ENCODE measurements at regions not wholly inside any gene's neighbourhood (a gene's known extent, or its start where the extent isn't known, plus 50 kb on each side); places are given as distances from the start of the nearest gene placed in this dataset.

DNA sequence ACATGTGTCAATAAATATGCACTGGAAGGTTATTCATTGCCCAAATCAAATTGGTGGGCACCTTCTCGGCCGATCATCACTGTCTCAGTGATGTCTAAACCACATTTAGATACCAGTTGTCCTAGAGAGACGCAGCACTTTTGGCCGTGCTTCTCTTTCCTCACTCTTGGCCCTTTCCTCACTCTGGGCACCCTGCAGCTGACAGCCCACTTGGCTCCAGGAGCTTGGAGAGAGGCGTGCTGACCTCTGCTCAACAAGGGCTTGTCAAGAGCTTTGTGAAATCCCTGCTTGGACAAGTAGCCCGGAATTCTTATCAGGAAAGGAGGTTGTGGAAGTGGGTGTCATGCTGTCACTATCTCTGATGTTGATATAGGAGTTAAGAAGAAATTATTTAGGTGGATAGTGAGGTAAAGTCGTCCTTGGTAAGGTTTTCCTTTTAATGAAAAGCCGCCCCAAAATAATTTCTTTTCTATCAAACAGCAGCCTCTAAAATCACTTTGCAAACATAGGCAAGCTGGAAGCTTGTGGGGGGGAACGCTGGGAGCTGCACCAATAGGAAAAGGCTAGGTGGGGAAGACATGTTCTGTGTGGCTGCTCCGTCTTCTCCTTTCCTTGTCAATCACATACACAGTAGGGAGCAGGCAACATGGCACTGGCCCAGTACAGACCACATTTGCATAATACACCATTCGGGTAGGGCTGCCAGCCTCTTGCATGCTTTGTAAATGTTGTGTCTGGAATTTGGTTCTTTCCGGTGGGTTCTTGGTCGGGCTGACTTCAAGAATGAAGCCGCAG lies 126.8 kb upstream of the UBE3A start:
- no peaks in the 10 kb centered on the region for H3K36me3 ChIP-seq (ENCODE audit: control insufficient read depth, insufficient read depth, low read length)
- no peak overlapping the region for H3K27ac ChIP-seq (ENCODE audit: low read length)
- no peak for DNase-seq (ENCODE audit: low read depth, low spot score)
- no peaks in the 10 kb centered on the region for H3K9me3 ChIP-seq (ENCODE audit: control insufficient read depth, insufficient read depth, low read length)
- no peaks in the 10 kb centered on the region for H3K4me1 ChIP-seq (ENCODE audit: control insufficient read depth, insufficient read depth, low read length)
- no CpG with 5 or more reads among the region's 14 CpGs for WGBS (ENCODE audit: insufficient coverage, insufficient read length)
- no peaks in the 10 kb centered on the region for H3K27me3 ChIP-seq (ENCODE audit: control insufficient read depth, insufficient read depth, low read length)
- no peak overlapping the region for H3K4me3 ChIP-seq (ENCODE audit: low read length)

DNA sequence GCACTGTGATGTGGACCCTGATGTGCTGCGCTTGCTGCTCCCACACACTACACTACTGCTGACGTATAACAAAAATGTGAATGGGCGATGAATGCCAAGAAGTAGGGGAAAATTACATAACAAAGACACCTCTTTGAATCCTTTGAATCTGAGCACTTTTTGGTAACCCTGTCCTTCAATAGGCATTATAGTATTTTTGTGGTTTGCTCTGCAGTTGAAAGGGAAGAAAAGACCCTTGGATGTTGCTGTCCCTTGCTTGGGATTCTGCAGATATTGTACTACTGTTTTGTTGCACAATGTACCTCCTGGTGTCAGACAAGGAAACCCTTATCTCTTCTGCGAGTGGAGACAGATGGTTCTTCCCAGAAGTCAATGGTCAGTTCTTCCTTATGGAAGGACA lies 124.8 kb upstream of the UBE3A start:
- WGBS (ENCODE audit: insufficient coverage, insufficient read length), result no CpG with 5 or more reads among the region's 4 CpGs
- Histone ChIP-seq H3K27ac (ENCODE audit: low read length) (no peak overlapping the region), H3K9me3 (ENCODE audit: control insufficient read depth, insufficient read depth, low read length) (no peaks in the 10 kb centered on the region), H3K4me3 (ENCODE audit: low read length) (no peak overlapping the region), H3K4me1 (ENCODE audit: control insufficient read depth, insufficient read depth, low read length) (no peaks in the 10 kb centered on the region), H3K27me3 (ENCODE audit: control insufficient read depth, insufficient read depth, low read length) (no peaks in the 10 kb centered on the region), H3K36me3 (ENCODE audit: control insufficient read depth, insufficient read depth, low read length) (no peaks in the 10 kb centered on the region)
- no peak for DNase-seq (ENCODE audit: low read depth, low spot score)

DNA sequence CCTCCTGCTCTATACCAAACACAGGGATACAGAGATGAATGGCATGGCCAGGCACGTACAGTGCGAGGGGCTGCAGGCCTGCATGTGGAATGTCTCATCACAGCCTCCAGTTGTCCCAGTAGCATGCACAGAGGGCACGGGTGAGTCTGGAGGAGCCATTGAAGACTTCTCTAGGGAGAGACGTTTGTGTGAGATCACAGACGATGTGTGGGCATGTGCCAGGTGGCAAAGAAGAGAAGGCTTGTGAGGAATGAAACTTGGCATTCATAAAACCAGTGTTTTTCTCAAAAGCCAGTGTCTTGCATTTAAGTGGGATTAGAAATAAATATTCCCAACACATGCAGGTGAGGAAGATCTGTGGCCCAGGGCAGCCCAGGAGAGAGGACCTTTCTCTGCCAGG lies 119.1 kb upstream of the UBE3A start:
- DNase-seq (ENCODE audit: low read depth, low spot score), result no peak
- Histone ChIP-seq H3K4me1 (ENCODE audit: control insufficient read depth, insufficient read depth, low read length) (peaks cover 9% of the 10 kb centered on the region), H3K9me3 (ENCODE audit: control insufficient read depth, insufficient read depth, low read length) (no peaks in the 10 kb centered on the region), H3K27me3 (ENCODE audit: control insufficient read depth, insufficient read depth, low read length) (no peaks in the 10 kb centered on the region), H3K36me3 (ENCODE audit: control insufficient read depth, insufficient read depth, low read length) (no peaks in the 10 kb centered on the region), H3K27ac (ENCODE audit: low read length) (no peak overlapping the region), H3K4me3 (ENCODE audit: low read length) (no peak overlapping the region)
- WGBS (ENCODE audit: insufficient coverage, insufficient read length), result no CpG with 5 or more reads among the region's 5 CpGs

DNA sequence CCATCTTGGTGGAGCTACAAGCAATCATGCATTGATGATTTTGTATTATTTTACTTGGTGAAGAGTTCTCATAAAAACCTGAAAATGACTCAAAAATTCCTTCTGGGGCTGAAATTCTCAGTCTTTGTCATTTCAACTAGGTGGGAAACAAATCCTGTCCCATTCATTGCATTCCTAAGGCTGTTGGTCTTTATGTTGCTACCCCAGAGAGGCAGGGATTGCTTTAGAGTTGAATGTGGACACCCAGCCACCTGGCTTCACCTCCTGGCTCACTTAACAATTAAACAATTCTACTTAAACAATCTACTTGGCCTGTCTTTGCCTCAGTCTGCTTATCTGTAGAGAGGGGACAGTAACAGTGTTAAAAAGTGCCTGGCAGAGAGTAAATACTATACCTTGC lies 117.3 kb upstream of the UBE3A start:
- H3K4me3 ChIP-seq (ENCODE audit: low read length), result no peak overlapping the region
- peaks cover 9% of the 10 kb centered on the region for H3K4me1 ChIP-seq (ENCODE audit: control insufficient read depth, insufficient read depth, low read length)
- H3K27ac ChIP-seq (ENCODE audit: low read length), result no peak overlapping the region
- H3K27me3 ChIP-seq (ENCODE audit: control insufficient read depth, insufficient read depth, low read length), result no peaks in the 10 kb centered on the region
- no peaks in the 10 kb centered on the region for H3K36me3 ChIP-seq (ENCODE audit: control insufficient read depth, insufficient read depth, low read length)
- H3K9me3 ChIP-seq (ENCODE audit: control insufficient read depth, insufficient read depth, low read length), result no peaks in the 10 kb centered on the region
- no peak for DNase-seq (ENCODE audit: low read depth, low spot score)

DNA sequence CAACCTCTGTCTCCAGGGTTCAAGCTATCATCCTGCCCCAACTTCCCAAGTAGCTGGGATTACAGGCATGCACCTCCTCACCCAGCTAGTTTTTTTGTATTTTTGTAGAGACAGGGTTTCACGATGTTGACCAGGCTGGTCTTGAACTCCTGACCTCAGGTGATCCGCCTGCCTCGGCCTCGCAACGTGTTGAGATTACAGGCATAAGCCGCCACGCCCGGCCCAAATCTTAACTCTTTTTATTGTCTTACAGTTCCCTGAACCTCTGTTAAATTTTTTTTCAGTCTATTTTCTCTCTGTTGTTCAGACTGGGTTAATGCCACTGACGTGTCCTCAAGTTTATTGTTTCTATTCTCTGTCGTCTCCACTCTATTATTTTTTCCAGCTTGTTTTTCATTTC lies 115.8 kb upstream of the UBE3A start:
- H3K27ac ChIP-seq (ENCODE audit: low read length), result no peak overlapping the region

DNA sequence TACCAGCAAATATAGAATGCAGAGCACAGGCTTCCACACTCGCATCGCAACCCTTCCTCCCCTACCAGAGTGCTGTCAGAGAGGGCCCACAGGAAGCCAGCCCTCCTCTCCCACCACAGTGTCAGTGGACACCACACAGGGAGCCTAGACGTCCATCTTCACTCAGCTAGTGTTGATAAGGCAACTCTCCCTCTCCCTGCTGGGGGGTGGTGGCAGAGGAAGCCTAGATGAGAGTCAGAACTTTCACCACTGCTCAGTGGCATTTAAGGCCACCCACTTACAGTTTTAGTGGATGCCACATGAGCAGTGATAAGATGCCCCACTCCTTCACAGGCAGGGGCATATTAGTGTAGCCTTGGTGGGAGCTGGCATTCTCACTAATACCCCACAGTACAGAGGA lies 109.8 kb upstream of the UBE3A start:
- Histone ChIP-seq H3K4me3 (ENCODE audit: low read length) (no peak overlapping the region), H3K9me3 (ENCODE audit: control insufficient read depth, insufficient read depth, low read length) (no peaks in the 10 kb centered on the region), H3K27ac (ENCODE audit: low read length) (no peak overlapping the region), H3K27me3 (ENCODE audit: control insufficient read depth, insufficient read depth, low read length) (no peaks in the 10 kb centered on the region), H3K4me1 (ENCODE audit: control insufficient read depth, insufficient read depth, low read length) (no peaks in the 10 kb centered on the region), H3K36me3 (ENCODE audit: control insufficient read depth, insufficient read depth, low read length) (no peaks in the 10 kb centered on the region)
- no peak for DNase-seq (ENCODE audit: low read depth, low spot score)
- no CpG with 5 or more reads among the region's 3 CpGs for WGBS (ENCODE audit: insufficient coverage, insufficient read length)

More for the DNA sequence above, 115.8 kb upstream of the UBE3A start:
- Histone ChIP-seq H3K27me3 (ENCODE audit: control insufficient read depth, insufficient read depth, low read length) (no peaks in the 10 kb centered on the region), H3K4me1 (ENCODE audit: control insufficient read depth, insufficient read depth, low read length) (peaks cover 9% of the 10 kb centered on the region), H3K9me3 (ENCODE audit: control insufficient read depth, insufficient read depth, low read length) (no peaks in the 10 kb centered on the region), H3K36me3 (ENCODE audit: control insufficient read depth, insufficient read depth, low read length) (no peaks in the 10 kb centered on the region), H3K4me3 (ENCODE audit: low read length) (no peak overlapping the region)
- DNase-seq (ENCODE audit: low read depth, low spot score), result no peak
- WGBS (ENCODE audit: insufficient coverage, insufficient read length), result no CpG with 5 or more reads among the region's 10 CpGs

DNA sequence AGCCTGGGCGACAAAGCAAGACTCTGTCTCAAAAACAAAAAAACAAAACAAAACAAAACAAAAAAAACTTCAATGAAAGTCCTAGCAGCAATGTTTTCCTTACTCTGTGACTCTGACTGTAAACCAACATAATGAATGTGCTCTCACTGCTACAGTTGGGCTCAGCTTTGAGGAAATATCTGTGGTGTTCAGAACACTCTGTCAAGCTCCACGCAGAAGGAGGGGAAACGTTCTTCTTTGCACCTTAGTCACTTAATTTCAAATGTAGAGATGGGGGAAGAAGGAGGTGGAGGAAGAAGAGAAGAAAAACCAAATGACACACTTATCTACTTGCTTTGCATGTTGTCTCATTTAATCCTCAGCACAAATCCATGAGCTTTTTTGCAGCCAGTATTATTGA lies 107.1 kb upstream of the UBE3A start:
- no peaks in the 10 kb centered on the region for H3K27me3 ChIP-seq (ENCODE audit: control insufficient read depth, insufficient read depth, low read length)
- H3K36me3 ChIP-seq (ENCODE audit: control insufficient read depth, insufficient read depth, low read length), result no peaks in the 10 kb centered on the region
- H3K4me3 ChIP-seq (ENCODE audit: low read length), result no peak overlapping the region
- H3K9me3 ChIP-seq (ENCODE audit: control insufficient read depth, insufficient read depth, low read length), result no peaks in the 10 kb centered on the region
- H3K4me1 ChIP-seq (ENCODE audit: control insufficient read depth, insufficient read depth, low read length), result 0 out of 2 replicates have a peak, but pooled peaks cover 1% of the 10 kb centered on the region
- no CpG with 5 or more reads among the region's 3 CpGs for WGBS (ENCODE audit: insufficient coverage, insufficient read length)
- H3K27ac ChIP-seq (ENCODE audit: low read length), result no peak overlapping the region
- no peak for DNase-seq (ENCODE audit: low read depth, low spot score)

DNA sequence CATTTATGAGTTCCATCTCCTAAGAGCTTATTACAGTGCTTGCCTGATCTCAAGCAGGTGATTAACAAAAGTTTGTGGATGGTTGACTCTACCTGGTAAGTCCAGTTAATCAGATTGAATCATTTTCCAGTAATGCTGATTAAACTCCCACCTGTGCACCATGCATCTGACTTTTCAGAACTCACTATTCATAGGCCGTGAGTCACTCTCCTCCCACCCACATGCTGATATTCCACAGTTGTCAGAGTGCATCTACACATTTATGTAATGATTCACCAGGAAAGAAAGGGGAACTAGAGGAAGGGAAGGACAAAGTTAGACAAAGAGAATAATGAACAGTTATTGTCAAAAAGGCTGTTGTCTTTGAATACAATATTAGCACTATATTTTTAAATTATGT lies 106.2 kb upstream of the UBE3A start:
- DNase-seq (ENCODE audit: low read depth, low spot score), result no peak
- Histone ChIP-seq H3K9me3 (ENCODE audit: control insufficient read depth, insufficient read depth, low read length) (no peaks in the 10 kb centered on the region), H3K4me1 (ENCODE audit: control insufficient read depth, insufficient read depth, low read length) (0 out of 2 replicates have a peak, but pooled peaks cover 1% of the 10 kb centered on the region), H3K27me3 (ENCODE audit: control insufficient read depth, insufficient read depth, low read length) (no peaks in the 10 kb centered on the region), H3K4me3 (ENCODE audit: low read length) (no peak overlapping the region), H3K27ac (ENCODE audit: low read length) (no peak overlapping the region), H3K36me3 (ENCODE audit: control insufficient read depth, insufficient read depth, low read length) (no peaks in the 10 kb centered on the region)
- no CpG with 5 or more reads among the region's 1 CpG for WGBS (ENCODE audit: insufficient coverage, insufficient read length)

DNA sequence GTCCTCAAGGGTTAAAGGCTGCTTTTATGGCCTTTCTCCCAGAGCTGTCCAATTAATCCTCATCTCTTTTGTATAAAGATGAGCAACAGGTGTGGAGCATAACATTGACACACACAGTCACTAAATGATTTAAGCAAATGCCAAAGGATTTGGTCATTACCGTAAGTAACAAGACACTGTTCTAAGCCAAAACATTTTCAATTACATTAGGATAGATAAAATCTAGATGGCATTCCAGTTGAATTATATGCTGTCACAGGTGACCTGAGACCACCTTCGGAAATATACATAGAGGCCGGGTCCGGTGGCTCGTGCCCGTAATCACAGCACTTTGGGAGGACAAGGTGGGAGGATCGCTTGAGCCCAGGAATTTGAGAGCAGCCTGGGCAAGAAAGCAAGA lies 105.3 kb upstream of the UBE3A start:
- no peak overlapping the region for H3K4me3 ChIP-seq (ENCODE audit: low read length)
- no CpG with 5 or more reads among the region's 7 CpGs for WGBS (ENCODE audit: insufficient coverage, insufficient read length)
- no peak for DNase-seq (ENCODE audit: low read depth, low spot score)
- H3K4me1 ChIP-seq (ENCODE audit: control insufficient read depth, insufficient read depth, low read length), result 0 out of 2 replicates have a peak, but pooled peaks cover 1% of the 10 kb centered on the region
- H3K27ac ChIP-seq (ENCODE audit: low read length), result no peak overlapping the region
- H3K36me3 ChIP-seq (ENCODE audit: control insufficient read depth, insufficient read depth, low read length), result no peaks in the 10 kb centered on the region
- H3K27me3 ChIP-seq (ENCODE audit: control insufficient read depth, insufficient read depth, low read length), result no peaks in the 10 kb centered on the region
- no peaks in the 10 kb centered on the region for H3K9me3 ChIP-seq (ENCODE audit: control insufficient read depth, insufficient read depth, low read length)

DNA sequence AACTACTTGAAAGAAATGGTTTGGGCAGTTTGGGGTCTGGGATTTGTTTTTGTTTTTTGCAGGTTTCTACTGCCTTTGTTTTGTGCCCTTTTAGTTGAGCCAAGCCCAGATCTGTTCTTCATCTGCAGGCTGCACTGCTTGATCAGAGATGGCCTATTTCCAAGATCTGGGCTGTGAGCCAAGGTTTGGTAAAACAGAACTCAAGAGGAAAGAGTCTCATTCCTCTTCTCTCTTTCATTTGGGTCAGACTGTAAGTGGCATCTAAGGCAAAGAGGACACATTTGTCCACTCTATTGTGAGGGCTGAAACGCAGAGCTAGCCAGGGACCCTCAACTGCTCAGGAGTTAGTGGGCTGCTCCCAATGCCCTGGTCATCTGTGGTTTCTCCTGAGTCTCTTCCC lies 104.4 kb upstream of the UBE3A start:
- whole genome bisulfite sequencing (ENCODE audit: insufficient coverage, insufficient read length), result no CpG with 5 or more reads among the region's 1 CpG

DNA sequence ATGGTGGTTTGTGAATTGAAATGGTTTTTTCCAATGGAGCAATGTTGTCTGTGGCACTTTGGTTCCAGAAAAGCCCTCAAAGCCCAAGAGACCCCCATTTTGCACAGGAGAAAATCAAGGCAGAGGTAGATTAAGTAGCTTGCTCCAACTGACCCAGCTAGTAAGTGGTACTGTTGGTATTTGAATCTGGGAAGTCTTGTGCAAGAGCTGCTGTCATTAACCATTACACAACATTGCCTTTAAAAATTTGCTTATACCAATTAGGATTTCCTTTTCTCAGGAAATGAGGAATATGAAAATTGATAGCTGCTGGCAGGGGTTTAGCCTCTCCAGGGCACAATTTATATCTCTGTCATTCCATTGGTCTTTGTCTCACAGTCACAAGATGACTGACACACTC lies 102.4 kb upstream of the UBE3A start:
- Histone ChIP-seq H3K27me3 (ENCODE audit: control insufficient read depth, insufficient read depth, low read length) (no peaks in the 10 kb centered on the region), H3K27ac (ENCODE audit: low read length) (no peak overlapping the region), H3K4me3 (ENCODE audit: low read length) (no peak overlapping the region), H3K4me1 (ENCODE audit: control insufficient read depth, insufficient read depth, low read length) (peaks cover 3% of the 10 kb centered on the region; the same call in 1 of the 2 replicates), H3K36me3 (ENCODE audit: control insufficient read depth, insufficient read depth, low read length) (no peaks in the 10 kb centered on the region), H3K9me3 (ENCODE audit: control insufficient read depth, insufficient read depth, low read length) (no peaks in the 10 kb centered on the region)
- DNase-seq (ENCODE audit: low read depth, low spot score), result no peak

More for the DNA sequence above, 104.4 kb upstream of the UBE3A start:
- H3K36me3 ChIP-seq (ENCODE audit: control insufficient read depth, insufficient read depth, low read length), result no peaks in the 10 kb centered on the region
- H3K4me3 ChIP-seq (ENCODE audit: low read length), result no peak overlapping the region
- no peaks in the 10 kb centered on the region for H3K9me3 ChIP-seq (ENCODE audit: control insufficient read depth, insufficient read depth, low read length)
- 0 out of 2 replicates have a peak, but pooled peaks cover 1% of the 10 kb centered on the region for H3K4me1 ChIP-seq (ENCODE audit: control insufficient read depth, insufficient read depth, low read length)
- DNase-seq (ENCODE audit: low read depth, low spot score), result no peak
- no peaks in the 10 kb centered on the region for H3K27me3 ChIP-seq (ENCODE audit: control insufficient read depth, insufficient read depth, low read length)
- H3K27ac ChIP-seq (ENCODE audit: low read length), result no peak overlapping the region
